ENCODE measurements at regions not wholly inside any gene's neighbourhood (a gene's known extent, or its start where the extent isn't known, plus 50 kb on each side); places are given as distances from the start of the nearest gene placed in this dataset.

- no peak for DNase-seq
- no peak overlapping the region for H3K27ac ChIP-seq (ENCODE audit: low read length)
Measured at GRCh38 chr3:55162031-55162795, 234.4 kb upstream of the LRTM1 start.

GRCh38 chr3:55161231-55161630 is 233.4 kb upstream of the LRTM1 start:
- Histone ChIP-seq H3K27ac (ENCODE audit: low read length) (no peak overlapping the region), H3K4me1 (ENCODE audit: low read length) (no peaks in the 10 kb centered on the region), H3K27me3 (replicated peaks; ENCODE audit: insufficient read depth, low read length) (no peaks in the 10 kb centered on the region), H3K9ac (ENCODE audit: low read length) (no peak overlapping the region), H2AFZ (ENCODE audit: low read length) (no peak overlapping the region), H4K20me1 (ENCODE audit: insufficient read depth, low read length) (no peaks in the 10 kb centered on the region), H3K4me3 (ENCODE audit: low read length) (no peak overlapping the region), H3K9me2 (replicated peaks; ENCODE audit: insufficient read depth, low read length) (no peaks in the 10 kb centered on the region), H3K4me2 (ENCODE audit: low read depth, low read length) (no peak overlapping the region), H3F3A (ENCODE audit: insufficient read depth, low read length) (no peaks in the 10 kb centered on the region), H3K79me2 (ENCODE audit: low read length) (no peaks in the 10 kb centered on the region), H3K9me3 (replicated peaks; ENCODE audit: insufficient read depth, low read length) (no peaks in the 10 kb centered on the region), H3K36me3 (replicated peaks; ENCODE audit: insufficient read depth, low read length) (no peaks in the 10 kb centered on the region)
- no peak for DNase-seq
- no peak for TF ChIP-seq EZH2phosphoT487 (IDR thresholded peaks at IDR 0.05; ENCODE audit: low read length)
- no peak for TF ChIP-seq EZH2 (optimal IDR thresholded peaks at IDR 0.05; ENCODE audit: low read depth, low read length)
- no peak for TF ChIP-seq CTCF (IDR thresholded peaks at IDR 0.05; ENCODE audit: low read length)

More at GRCh38 chr3:55162031-55162795, 234.4 kb upstream of the LRTM1 start:
- H3K79me2 ChIP-seq (ENCODE audit: low read length): no peaks in the 10 kb centered on the region
- H3K9me2 ChIP-seq (replicated peaks; ENCODE audit: insufficient read depth, low read length): no peaks in the 10 kb centered on the region
- H4K20me1 ChIP-seq (ENCODE audit: insufficient read depth, low read length): no peaks in the 10 kb centered on the region
- no peak overlapping the region for H2AFZ ChIP-seq (ENCODE audit: low read length)
- no peaks in the 10 kb centered on the region for H3K36me3 ChIP-seq (replicated peaks; ENCODE audit: insufficient read depth, low read length)
- TF ChIP-seq CTCF (IDR thresholded peaks at IDR 0.05; ENCODE audit: low read length) (no peak), EZH2 (optimal IDR thresholded peaks at IDR 0.05; ENCODE audit: low read depth, low read length) (no peak), EZH2phosphoT487 (IDR thresholded peaks at IDR 0.05; ENCODE audit: low read length) (no peak)
- no peaks in the 10 kb centered on the region for H3K4me1 ChIP-seq (ENCODE audit: low read length)
- H3F3A ChIP-seq (ENCODE audit: insufficient read depth, low read length): no peaks in the 10 kb centered on the region
- H3K4me3 ChIP-seq (ENCODE audit: low read length): no peak overlapping the region
- no peaks in the 10 kb centered on the region for H3K27me3 ChIP-seq (replicated peaks; ENCODE audit: insufficient read depth, low read length)
- H3K4me2 ChIP-seq (ENCODE audit: low read depth, low read length): no peak overlapping the region
- no peaks in the 10 kb centered on the region for H3K9me3 ChIP-seq (replicated peaks; ENCODE audit: insufficient read depth, low read length)
- no peak overlapping the region for H3K9ac ChIP-seq (ENCODE audit: low read length)

DNA sequence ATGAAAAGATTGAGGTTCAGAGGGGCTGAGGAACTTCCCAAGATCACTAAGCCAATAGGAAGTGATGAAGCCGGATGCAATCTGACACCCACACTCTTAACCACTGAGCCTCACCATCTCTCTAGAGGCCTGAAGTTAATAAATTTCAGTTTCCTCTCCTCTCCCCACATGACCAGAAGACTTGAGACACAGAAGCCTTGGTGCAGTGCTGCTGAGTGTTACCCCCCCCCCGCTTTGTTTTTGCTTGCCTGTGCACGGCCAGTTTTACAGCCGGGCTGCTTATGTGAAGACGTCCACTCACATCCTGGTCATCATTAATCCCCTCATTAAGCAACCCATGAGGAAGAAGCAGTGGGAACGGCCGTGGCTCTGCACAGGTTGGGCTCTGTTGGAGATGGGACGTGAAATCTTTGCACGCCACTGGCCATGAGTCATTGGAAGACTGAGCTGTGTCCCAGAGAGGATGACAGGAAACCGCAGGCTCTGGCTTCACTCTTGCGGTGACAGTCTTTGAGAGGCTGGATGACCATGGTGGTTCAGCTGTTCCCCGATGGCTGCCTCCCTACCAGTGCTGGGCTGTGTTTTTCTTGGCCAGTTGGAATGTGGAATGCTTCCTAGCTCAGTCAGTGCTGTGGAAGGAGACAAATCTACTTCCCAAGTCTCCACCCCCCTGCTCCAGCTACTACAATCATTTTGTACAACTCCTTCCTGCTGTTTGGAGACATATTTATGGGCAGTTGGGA is 232.6 kb upstream of the LRTM1 start:
- Histone ChIP-seq H3K27ac (ENCODE audit: low read length) (no peak overlapping the region), H3K4me1 (ENCODE audit: low read length) (no peaks in the 10 kb centered on the region), H3K4me3 (ENCODE audit: low read length) (no peak overlapping the region), H3K9me2 (replicated peaks; ENCODE audit: insufficient read depth, low read length) (no peaks in the 10 kb centered on the region), H3K79me2 (ENCODE audit: low read length) (no peaks in the 10 kb centered on the region), H3F3A (ENCODE audit: insufficient read depth, low read length) (no peaks in the 10 kb centered on the region), H3K4me2 (ENCODE audit: low read depth, low read length) (no peak overlapping the region), H2AFZ (ENCODE audit: low read length) (no peak overlapping the region), H3K9me3 (replicated peaks; ENCODE audit: insufficient read depth, low read length) (no peaks in the 10 kb centered on the region), H4K20me1 (ENCODE audit: insufficient read depth, low read length) (no peaks in the 10 kb centered on the region), H3K27me3 (replicated peaks; ENCODE audit: insufficient read depth, low read length) (no peaks in the 10 kb centered on the region), H3K36me3 (replicated peaks; ENCODE audit: insufficient read depth, low read length) (no peaks in the 10 kb centered on the region), H3K9ac (ENCODE audit: low read length) (no peak overlapping the region)
- no peak for TF ChIP-seq EZH2phosphoT487 (IDR thresholded peaks at IDR 0.05; ENCODE audit: low read length)
- no peak for TF ChIP-seq EZH2 (optimal IDR thresholded peaks at IDR 0.05; ENCODE audit: low read depth, low read length)
- TF ChIP-seq CTCF (IDR thresholded peaks at IDR 0.05; ENCODE audit: low read length): no peak
- DNase-seq: no peak
